ENCODE measurements at regions not wholly inside any gene's neighbourhood (a gene's known extent, or its start where the extent isn't known, plus 50 kb on each side); places are given as distances from the start of the nearest gene placed in this dataset.
"Not testable (repeated sequence)": the region's sequence is repeated elsewhere in the genome, so short reads cannot be mapped to it uniquely, and the experiment has no call there.

DNA sequence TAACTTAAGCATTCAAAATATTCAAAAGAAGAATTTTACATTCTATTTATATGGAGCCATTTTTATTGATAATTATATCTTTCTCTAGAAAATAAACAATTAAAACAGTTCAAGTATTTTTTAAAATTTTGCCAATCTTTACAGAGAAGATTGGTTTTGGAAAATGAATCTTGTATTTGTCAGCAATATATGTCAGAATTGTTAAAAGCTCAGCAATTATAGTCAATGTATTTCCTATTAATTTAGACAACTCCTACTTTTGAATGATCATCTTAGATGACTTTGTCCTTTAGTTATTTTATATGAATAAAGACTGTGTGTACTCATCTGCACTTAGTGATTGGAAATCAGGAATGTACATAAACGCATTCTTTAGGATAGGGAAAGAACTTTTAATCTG is 223.9 kb upstream of the MAD2L1 start:
- DNase-seq, result no peak

DNA sequence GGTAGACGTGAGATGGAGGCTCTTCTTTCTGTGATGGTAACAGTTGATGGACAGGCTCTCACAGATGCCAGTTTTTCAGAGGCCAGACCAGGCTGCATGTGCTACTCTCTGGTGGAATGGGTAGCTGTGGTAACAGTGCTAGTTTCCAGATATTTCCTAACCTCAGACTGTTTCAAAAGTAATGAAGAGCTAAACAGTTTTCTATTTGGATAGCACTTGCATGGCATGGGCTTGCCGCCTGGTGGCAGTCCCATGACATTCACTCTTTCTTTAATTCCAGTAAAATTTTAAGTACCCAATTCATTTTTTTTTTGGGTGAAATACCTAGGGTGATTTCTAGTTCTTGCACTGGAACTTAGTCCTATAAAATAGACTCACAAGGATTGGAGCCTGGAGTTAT is 220.2 kb upstream of the MAD2L1 start:
- no peak for DNase-seq

DNA sequence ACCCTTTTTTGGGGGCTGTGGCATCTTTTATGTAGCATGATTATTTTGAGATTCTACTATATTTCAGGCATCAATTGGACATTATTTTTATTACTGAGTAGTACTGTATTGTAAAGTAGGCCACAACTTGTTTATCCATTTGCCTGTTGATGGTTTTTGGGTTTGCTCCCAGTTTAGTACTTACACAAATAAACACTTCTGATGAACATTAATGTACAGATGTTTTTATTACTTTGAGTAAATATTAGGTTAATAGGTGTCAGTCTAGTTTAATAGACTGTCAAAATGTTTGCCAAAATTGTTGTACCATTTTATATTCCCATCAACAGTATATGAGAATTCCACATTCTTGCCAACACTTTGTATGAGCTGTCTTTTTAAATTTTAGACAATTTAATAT is 214.9 kb upstream of the MAD2L1 start:
- DNase-seq, result no peak

DNA sequence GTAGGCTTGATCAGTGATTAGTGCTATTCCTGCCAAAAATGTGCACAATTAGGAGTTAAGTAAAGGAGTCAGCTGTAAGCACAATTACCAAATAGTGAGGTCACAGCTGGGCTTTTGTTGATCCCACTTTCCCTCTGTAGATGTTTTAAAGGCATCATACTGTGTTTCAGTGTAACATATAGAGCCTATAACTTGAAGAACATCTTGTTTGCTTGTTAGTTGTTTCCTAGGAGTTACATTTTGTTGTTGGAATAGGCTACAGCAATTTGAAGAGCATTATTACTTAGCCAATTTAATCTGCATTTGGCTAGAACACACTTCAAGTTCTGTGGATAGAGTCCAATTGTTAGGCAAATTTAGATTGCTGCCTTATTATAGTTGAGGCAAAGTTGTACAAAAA is 210.7 kb upstream of the MAD2L1 start:
- DNase-seq, result no peak

DNA sequence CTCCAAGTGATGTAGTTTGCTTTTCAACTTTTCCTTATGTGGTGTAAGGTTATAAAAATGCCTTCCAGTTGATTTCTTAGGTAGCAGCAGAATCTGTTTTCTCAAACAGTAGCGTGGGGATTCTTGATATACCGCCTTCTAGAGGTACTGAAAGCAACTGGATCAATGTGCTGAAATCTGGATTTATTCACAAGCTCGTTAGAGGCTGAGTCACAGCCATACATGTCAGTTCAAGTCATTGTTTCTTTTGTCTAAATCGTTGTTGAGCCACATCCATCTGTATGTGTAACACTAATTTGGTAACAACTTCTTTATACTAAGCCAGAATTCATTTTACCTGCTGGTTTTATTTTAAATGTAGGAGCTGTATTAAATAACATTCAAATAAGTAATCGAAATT is 200.0 kb upstream of the MAD2L1 start:
- no peak for DNase-seq

DNA sequence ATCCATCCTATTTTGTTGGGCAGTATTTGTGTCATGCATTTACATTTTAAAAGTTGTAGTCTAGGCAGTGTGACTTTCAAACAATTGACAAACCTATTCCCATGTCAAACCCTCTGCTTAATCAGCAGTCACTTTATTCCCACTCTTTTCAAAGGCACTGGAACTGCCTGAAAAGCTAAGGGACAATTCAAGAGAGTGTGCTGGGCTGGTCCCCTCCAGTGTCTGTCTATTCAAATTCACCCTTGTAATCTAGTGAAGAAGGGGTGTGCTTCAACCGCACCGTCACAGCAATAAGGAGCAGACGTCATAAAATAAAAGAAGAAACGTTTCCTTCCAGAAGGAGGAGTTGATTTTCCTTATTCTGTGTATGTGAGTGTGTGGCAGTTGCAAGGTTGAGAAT is 197.0 kb upstream of the MAD2L1 start:
- no peak for DNase-seq

DNA sequence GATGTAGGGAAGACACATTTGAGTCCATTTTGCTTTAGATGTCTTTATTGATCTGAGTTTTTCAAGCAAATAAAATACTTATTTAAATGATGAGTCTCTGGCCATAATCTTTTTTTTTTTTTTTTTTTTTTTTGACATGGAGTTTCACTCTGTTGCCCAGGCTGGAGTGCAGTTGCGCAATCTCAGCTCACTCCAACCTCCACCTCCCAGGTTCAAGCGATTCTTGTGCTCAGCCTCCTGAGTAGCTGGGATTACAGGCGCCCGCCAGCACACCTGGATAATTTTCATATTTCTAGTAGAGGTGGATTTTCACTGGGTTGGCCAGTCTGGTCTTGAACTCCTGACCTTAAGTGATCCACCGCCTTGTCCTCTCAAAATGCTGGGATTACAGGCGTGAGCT is 194.5 kb upstream of the MAD2L1 start:
- DNase-seq, result no peak

DNA sequence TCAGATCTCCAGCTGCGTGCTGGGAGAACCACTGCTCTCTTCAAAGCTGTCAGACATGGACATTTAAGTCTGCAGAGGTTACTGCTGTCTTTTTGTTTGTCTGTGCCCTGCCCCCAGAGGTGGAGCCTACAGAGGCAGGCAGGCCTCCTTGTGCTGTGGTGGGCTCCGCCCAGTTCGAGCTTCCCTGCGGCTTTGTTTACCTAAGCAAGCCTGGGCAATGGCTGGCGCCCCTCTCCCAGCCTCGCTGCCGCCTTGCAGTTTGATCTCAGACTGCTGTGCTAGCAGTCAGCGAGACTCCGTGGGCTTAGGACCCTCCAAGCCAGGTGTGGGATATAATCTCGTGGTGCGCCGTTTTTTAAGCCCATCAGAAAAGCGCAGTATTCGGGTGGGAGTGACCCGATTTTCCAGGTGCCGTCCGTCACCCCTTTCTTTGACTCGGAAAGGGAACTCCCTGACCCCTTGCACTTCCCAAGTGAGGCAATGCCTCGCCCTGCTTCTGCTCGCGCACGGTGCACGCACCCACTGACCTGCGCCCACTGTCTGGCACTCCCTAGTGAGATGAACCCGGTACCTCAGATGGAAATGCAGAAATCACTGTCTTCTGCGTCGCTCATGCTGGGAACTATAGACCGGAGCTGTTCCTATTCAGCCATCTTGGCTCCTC is 189.6 kb upstream of the MAD2L1 start:
- DNase-seq, result not testable (repeated sequence)

DNA sequence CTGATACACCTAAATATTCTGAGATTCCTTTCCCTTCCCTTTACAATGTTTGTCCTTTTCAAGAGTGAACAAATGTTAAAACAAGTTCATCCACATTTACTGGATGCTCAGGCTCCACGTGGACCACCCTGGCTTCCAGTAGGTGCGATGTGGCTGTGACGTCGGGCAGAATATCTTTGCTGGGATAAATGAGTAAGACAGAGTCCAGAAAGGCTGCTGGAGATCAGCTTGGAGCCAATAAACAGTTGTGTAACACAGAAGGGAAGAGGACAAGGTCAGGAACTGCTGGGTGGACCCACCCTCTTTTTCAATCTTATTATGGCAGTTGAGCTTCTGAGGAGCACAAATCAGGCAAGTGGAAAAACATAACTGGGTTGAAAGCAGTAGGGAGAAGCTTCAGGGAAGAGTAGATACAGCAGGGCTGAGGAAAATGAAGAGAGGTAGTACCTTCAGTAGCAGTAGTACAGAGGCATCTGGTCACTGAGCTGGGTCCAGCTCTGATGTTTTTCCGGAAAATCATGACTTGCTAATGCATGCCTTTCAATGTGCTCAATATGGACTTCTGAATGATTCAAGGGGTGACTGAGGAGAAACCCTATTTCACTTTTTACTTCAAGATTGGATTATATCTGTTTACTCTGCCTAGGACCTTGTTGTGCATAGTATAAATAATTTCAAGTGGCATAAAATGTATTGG is 171.8 kb upstream of the MAD2L1 start:
- no peak for DNase-seq

DNA sequence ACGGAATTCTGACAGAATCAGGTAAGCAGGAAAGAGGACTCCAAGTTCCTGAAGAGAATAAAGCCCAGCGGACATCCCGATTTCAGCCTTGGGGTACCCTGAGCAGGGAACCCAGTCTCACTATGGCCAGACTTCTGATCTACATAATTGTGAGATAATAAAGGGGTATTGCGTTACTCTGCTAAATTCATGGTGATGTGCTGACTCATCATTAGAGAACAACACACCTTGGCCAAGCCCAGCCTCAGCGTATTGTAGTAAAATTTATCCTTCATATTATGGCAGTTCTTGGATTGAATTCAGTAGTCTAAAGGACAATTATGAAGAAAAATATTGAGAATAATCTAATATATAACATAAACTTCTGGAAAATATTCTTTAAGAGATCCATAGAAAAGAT is 170.2 kb upstream of the MAD2L1 start:
- DNase-seq, result no peak

DNA sequence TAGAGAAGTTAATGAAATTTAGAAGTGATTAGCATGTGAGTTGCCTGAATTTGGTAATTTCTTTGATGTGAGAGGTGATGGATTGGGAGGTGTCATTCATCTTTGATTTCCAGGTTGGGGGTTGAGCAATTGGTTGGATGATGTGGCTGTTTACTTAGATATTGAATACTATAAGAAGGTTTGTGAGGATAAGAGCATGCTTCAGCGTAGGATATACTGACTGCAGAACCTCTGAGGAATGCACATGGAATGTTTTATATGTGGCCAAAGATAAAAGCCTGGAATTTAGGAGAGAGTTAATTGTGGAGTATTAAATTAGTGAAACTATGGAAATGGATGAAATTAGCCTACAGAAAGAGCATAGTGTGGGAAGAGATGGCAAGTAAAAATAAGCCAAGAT is 165.4 kb upstream of the MAD2L1 start:
- no peak for DNase-seq

DNA sequence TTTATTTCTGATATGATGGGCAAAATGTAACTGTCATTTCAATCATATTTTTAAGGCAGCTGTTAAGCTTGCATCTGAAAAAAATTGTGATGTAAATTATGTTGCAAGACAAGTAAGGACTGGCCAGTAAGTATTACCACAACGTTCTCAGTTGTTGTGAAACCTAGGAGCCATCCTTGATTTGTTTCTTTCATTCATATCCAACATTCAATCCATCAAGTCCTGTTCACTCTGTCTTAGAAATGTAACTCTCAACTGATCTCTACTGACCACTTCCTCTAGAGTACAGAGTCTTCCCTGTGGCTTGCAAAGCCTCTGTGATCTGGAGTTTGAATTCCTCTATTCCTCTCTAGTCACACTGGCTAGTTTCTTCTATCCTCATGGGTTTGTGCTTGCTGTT is 161.4 kb upstream of the MAD2L1 start:
- no peak for DNase-seq

DNA sequence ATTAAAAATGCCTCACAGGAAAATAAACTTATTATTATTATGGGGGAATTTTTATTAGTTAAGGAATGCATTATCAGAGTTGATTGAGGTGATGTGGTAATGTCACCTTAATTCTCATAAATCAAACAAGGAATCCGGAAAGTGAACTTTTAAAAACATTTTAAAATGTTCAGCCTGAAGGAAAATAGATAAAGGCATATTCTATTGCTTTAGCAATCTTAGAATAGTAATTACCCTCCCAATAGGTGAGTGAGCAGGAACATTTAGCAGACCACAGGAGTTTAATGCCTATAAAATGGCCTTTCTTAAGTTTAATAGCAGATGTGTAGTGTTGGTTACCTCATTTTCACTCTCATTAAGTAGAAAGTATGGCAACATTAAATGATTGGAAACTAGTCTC is 160.9 kb upstream of the MAD2L1 start:
- DNase-seq, result no peak

DNA sequence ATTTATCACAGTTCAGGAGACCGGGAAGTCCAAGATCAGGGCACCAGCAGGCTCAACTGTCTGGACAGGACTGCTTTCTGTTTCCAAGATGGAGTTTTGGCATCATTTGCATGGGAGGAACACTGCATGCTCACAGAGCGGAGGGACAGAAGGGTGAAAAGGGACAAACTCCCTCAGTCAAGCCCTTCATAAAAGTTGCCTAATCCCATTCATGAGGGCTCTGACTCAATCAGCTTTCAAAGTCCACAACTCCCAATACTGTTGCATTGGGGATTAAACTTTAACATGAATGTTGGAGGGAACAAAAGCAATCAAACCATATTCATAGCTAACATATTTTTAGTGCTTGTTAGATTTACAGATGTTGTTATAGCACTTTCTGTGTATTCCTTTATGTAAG is 158.9 kb upstream of the MAD2L1 start:
- DNase-seq, result no peak

DNA sequence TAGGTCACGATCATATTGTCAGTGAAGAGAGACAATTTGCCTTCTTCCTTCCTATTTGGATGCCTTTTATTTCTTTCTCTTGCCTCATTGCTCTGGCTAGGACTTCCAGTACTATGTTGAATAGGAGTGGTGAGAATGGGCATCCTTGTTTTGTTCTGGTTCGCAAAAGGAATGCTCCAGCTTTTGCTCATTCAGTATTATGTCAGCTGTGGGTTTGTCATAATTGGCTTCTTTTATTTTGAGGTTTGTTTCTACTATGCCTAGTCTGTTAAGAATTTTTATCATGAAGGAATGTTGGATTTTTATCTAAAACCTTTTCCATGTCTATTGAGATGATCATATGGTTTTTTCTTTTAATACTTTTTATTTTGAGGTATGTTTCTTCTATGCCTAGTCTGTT is 152.3 kb upstream of the MAD2L1 start:
- no peak for DNase-seq

DNA sequence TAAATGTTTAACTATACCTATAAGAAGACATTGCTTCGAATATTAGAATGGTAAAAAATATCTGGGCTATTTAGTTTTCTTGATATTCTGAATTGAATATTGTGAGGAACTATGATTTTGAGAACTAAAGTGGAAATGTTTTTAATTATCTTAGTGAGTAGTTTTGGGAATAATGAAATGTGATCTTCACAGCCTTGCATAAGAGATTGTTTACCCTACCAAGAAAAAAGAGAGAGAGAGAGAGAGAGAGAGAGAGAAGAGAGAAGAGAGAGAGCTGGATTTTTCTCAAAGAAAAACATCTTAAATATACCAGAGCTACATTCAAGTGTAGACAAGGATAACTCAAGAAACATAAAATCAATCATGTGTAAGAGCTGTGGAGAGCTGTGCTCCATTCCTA is 148.7 kb upstream of the MAD2L1 start:
- no peak for DNase-seq

DNA sequence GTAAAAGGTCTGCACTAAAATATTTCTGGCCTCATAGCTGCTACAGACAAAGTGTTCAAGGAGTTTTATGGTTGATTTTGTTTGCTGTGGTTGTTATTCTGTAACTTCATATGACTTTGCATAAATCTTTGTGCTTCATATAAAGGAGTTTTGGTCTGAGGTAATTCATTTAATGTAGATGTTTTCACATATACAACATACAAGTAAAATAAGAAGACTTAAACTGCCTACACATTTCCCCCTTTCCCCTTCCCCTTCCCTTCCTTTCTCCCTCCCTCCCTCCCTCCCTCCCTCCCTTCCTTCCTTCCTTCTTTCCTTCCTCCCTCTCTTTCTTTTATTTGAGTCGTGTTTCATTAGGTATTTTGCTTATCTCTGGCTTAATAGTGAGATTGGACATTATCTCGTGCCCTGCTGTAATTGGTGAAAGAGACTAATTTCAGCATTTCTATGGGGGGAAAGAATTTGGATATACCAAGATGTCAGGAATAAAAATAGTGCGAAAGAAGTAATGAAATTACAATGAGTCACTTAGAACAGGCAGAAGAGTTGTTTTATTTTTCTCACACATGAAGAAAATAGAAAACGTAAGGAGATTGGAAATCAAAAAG is 144.9 kb upstream of the MAD2L1 start:
- no peak for DNase-seq

DNA sequence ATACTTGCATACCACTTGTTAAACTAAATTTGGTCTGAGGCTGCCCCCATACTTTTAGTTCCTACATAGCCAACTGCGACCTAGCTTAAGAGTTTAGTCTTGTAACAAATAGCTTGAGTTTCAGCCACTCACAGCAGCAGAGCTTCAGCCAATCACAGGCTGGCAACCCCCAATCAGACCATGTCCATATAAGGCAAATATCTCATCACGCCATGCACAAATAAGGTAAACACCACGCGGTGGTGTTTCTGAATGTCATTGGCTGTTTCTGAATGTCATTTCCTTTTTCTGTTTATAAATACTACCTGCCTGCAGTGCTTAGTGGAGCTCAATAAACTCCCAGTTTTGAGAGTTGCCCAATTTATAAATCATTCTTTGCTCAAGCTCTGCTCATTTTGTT is 143.1 kb upstream of the MAD2L1 start:
- no peak for DNase-seq

DNA sequence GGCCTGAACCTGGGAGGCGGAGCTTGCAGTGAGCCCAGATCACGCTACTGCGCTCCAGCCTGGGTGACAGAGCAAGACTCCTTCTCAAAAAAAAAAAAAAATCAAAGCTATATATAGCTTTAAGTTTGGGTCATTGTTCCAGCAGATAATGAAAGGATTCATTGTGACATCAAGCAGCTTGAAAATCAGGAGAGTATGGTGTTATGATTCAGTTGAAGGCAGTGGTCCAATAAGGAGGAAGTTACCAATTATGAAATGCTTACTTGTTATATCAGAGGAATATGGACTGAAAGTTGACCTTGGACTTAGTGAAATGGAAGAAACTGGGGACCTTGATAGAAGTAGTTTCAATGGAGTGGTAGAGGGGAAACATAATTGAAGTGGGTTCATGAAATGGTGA is 140.4 kb upstream of the MAD2L1 start:
- no peak for DNase-seq

DNA sequence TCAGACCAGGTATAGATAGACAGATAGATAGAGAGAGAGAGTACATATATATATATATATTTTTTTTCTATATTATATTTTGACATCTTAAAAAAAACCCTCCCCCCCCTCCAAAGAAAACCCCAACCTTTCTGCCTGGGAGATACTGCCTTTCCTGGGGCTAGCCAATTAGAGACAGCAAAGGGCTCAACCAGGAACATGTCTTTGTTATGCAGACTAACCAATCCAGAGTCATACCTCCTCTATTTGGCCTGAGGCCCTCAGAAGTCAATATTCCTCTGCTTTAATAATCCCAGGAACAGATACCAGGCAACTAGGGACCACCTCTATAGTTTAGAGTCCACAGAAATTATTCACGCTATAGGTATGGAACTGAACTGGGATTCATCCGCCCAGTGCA is 135.6 kb upstream of the MAD2L1 start:
- no peak for DNase-seq

DNA sequence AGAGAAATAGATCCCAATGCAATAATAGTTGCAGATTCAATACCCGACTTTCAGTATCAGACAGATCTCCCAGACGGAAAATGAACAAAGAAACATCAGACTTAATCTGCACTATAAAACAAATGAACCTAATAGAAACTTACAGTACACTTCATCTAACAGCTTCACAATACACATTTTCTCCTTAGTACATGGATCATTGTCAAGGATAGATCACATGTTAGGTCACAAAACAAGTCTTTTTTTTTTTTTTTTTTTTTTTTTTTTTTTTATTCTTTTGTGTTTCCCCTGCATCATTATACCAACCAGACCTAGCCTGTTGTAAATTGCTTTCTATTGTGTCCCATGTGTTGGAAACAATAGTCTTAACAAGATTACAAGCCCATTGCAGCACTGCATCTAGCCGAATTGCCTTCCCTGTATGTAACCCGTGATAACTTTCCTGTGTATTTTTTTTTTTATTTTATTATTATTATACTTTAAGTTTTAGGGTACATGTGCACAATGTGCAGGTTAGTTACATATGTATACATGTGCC is 134.0 kb upstream of the MAD2L1 start:
- not testable (repeated sequence) for DNase-seq

DNA sequence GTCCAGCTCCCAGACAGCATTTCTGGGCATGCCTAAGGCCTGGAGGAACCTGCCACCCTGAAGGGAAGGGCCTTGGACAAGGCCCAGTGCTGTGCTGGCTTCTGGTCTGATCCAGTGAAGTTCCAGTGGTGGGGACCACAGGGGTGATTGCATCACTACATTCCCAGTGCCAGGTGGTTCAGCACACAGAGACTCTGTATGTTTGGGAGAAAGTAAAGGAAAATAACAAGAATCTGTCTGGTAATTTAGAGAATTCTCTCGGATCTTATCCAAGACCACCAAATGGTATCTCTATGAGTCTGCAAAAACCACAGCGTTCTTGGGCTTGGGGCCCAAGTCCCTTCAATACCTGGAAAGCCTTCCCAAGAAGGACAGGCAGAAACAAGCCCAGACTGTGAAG is 131.8 kb upstream of the MAD2L1 start:
- no peak for DNase-seq

DNA sequence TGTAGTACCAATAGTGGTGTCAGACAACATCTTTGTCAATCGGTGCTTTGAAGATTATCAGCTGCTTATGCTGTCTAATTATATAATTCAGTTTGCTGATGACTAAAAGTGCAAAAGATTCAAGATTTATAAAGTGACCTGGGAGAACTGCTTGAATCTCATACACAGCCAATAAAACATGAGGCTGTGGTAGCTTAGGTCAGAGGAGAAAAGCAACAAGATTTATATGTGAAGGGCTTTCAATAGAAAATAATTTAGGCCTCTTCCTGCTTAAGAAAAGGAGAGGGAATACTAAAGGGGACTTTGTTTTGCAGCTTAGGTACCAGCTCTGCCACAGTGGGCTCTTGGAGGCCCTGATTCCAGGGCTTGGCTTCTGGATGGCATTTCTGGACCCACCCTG is 111.0 kb upstream of the MAD2L1 start:
- no peak for DNase-seq

DNA sequence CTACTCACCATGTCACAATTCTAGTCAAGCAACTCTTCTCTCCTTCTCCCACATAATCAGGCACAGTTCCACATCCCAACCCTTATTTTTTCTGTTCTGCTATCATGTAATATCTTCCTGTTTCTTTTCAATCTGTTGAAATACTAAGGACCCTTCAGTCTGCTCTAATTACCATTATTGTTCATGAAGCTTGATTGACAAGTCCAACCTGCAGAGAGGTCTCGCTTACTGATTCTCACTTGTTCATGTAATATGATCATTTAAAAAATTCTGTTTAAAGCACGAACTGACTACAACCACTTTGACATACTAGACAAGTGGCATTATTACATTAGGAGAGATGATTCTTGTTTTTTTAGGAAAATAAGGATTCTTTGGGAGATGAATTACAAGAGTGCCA is 108.6 kb upstream of the MAD2L1 start:
- no peak for DNase-seq
